ENCODE measurements at regions not wholly inside any gene's neighbourhood (a gene's known extent, or its start where the extent isn't known, plus 50 kb on each side); places are given as distances from the start of the nearest gene placed in this dataset.

DNA sequence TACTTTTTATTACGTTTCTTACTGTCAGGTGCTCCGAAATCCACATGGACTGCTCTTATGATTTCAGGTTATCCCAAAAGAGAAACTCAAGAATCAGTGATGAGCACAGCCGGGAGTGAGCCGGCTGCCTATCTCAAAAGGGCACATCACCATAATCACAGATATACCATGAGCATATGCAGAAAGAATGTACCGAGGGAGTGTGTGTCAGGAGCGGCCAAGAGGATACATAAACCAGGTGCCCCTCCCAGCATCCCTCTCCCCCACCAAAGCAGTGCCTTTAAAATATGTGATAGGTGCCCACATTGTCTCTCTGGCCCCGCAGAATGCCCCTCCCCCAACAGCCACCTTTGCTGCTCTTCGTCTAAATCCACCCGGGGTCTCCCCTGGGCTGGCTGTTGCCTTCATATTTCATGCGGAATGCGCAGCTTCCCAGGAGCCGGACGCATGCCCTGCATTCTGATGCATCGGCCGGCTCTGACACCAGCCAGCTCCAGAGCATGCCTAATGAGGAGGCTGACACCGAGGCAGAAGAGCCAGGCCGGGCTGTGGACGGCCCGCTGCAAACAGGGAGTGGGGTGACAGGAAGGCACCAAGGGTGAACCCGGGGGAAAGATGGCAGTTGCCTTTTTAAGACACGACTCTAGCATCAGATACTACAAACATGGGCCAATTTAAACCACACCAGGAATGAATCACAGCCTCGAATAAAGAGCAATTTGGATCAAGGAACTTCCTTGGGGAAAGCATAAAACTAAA is 652.3 kb downstream of the BNC2 start:
- DNase-seq: no peak
- WGBS (ENCODE audit: insufficient coverage): 91% methylated on average over 22 of the region's 22 CpGs
- no peak overlapping the region for H3K4me3 Mint-ChIP-seq
- no peak overlapping the region for H3K27ac Mint-ChIP-seq
- TF ChIP-seq, protein P1, sequence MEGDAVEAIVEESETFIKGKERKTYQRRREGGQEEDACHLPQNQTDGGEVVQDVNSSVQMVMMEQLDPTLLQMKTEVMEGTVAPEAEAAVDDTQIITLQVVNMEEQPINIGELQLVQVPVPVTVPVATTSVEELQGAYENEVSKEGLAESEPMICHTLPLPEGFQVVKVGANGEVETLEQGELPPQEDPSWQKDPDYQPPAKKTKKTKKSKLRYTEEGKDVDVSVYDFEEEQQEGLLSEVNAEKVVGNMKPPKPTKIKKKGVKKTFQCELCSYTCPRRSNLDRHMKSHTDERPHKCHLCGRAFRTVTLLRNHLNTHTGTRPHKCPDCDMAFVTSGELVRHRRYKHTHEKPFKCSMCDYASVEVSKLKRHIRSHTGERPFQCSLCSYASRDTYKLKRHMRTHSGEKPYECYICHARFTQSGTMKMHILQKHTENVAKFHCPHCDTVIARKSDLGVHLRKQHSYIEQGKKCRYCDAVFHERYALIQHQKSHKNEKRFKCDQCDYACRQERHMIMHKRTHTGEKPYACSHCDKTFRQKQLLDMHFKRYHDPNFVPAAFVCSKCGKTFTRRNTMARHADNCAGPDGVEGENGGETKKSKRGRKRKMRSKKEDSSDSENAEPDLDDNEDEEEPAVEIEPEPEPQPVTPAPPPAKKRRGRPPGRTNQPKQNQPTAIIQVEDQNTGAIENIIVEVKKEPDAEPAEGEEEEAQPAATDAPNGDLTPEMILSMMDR (IDR thresholded peaks at IDR 0.05): no peak
- H3K36me3 ChIP-seq (ENCODE audit: control insufficient read depth, insufficient read depth, low read length): no peaks in the 10 kb centered on the region
- no peaks in the 10 kb centered on the region for H3K4me1 ChIP-seq (ENCODE audit: control insufficient read depth, insufficient read depth, low read length)
- no peaks in the 10 kb centered on the region for H3K9me3 Mint-ChIP-seq
- H3K4me3 ChIP-seq (ENCODE audit: low read length): no peak overlapping the region
- H3K27me3 ChIP-seq (ENCODE audit: control insufficient read depth, insufficient read depth, low read length): no peaks in the 10 kb centered on the region
- H3K4me1 Mint-ChIP-seq: no peaks in the 10 kb centered on the region
- peaks cover 16 to 19% of the 10 kb centered on the region in 2 donors for H3K27me3 Mint-ChIP-seq (ENCODE audit: low read depth in 2 of 2)
- intact Hi-C loops (cut with micrococcal nuclease): no loop called here
- no peak for ATAC-seq
- H3K9me3 ChIP-seq (ENCODE audit: control insufficient read depth, insufficient read depth, low read length): no peaks in the 10 kb centered on the region
- no peaks in the 10 kb centered on the region for H3K36me3 Mint-ChIP-seq
- H3K27ac ChIP-seq (ENCODE audit: low read length): no peak overlapping the region

- Mint-ChIP-seq H3K4me3 (no peak overlapping the region), H3K36me3 (no peaks in the 10 kb centered on the region), H3K27me3 (ENCODE audit: low read depth in 2 of 2) (peaks cover 16 to 25% of the 10 kb centered on the region in 2 donors), H3K27ac (no peak overlapping the region), H3K4me1 (no peaks in the 10 kb centered on the region), H3K9me3 (no peaks in the 10 kb centered on the region)
- TF ChIP-seq, protein P1 (IDR thresholded peaks at IDR 0.05): no peak
- Histone ChIP-seq H3K4me1 (ENCODE audit: control insufficient read depth, insufficient read depth, low read length) (no peaks in the 10 kb centered on the region), H3K4me3 (ENCODE audit: low read length) (no peak overlapping the region), H3K36me3 (ENCODE audit: control insufficient read depth, insufficient read depth, low read length) (no peaks in the 10 kb centered on the region), H3K27ac (ENCODE audit: low read length) (no peak overlapping the region), H3K27me3 (ENCODE audit: control insufficient read depth, insufficient read depth, low read length) (no peaks in the 10 kb centered on the region), H3K9me3 (ENCODE audit: control insufficient read depth, insufficient read depth, low read length) (no peaks in the 10 kb centered on the region)
- WGBS (ENCODE audit: insufficient coverage): 54% methylated on average over 6 of the region's 6 CpGs
- no peak for DNase-seq
- intact Hi-C loops (cut with micrococcal nuclease): no loop called here
- ATAC-seq: no peak
Measured at GRCh38 chr9:16221366-16221765, 649.1 kb downstream of the BNC2 start.

DNA sequence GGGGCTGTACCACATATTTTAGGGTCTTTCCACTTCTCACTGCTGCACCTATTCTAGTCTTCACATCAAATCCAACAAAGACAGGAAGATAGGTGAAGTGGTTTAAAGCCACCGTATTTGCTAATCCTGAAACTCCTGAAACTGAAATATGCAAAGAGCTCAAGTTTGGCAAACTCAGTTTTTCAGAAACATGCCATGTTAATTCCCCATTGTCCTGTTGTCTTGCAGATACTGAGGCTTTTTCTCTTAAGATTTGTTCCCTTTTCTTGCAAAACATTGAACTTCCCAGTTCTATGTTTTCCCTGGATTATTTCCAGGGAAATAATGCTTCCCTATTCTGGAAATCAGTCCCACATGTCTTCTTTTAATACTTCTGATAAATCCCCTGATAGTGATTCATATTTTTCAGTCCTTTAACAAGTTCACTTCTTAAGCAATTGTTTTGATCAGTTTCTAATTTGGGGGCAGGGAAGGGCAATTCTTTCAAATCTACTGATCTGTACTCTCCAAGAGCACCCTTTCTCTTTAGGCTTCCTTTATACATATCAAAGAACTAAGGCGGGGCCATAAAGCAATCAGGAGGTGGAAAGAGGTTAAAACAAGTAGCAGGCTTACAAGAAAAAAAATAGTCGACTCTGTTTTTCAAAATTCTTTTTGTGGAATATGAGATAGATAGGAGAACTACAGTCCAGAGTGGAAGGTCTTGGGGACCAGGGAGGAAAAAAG is 648.5 kb downstream of the BNC2 start:
- Histone ChIP-seq H3K36me3 (ENCODE audit: control insufficient read depth, insufficient read depth, low read length) (no peaks in the 10 kb centered on the region), H3K9me3 (ENCODE audit: control insufficient read depth, insufficient read depth, low read length) (no peaks in the 10 kb centered on the region), H3K27ac (ENCODE audit: low read length) (no peak overlapping the region), H3K27me3 (ENCODE audit: control insufficient read depth, insufficient read depth, low read length) (no peaks in the 10 kb centered on the region), H3K4me1 (ENCODE audit: control insufficient read depth, insufficient read depth, low read length) (no peaks in the 10 kb centered on the region), H3K4me3 (ENCODE audit: low read length) (no peak overlapping the region)
- H3K27me3 Mint-ChIP-seq (ENCODE audit: low read depth in 2 of 2): peaks cover 16 to 25% of the 10 kb centered on the region in 2 donors
- no peaks in the 10 kb centered on the region for H3K9me3 Mint-ChIP-seq
- TF ChIP-seq, protein P1 (IDR thresholded peaks at IDR 0.05): no peak
- 70% methylated on average over 3 of the region's 3 CpGs for WGBS (ENCODE audit: insufficient coverage)
- intact Hi-C loops (cut with micrococcal nuclease): no loop called here
- H3K4me1 Mint-ChIP-seq: no peaks in the 10 kb centered on the region
- no peaks in the 10 kb centered on the region for H3K36me3 Mint-ChIP-seq
- ATAC-seq: no peak
- DNase-seq: no peak
- no peak overlapping the region for H3K4me3 Mint-ChIP-seq
- H3K27ac Mint-ChIP-seq: no peak overlapping the region
